NCI-H460 (cell line): ENCODE measurements at regions not wholly inside any gene's neighbourhood (a gene's known extent, or its start where the extent isn't known, plus 50 kb on each side); places are given as distances from the start of the nearest gene placed in this dataset.

Source experiments
- DNase-seq: peaks from one replicate; pipeline ENCODE4 v3.0.0-alpha.2; 2016; ENCODE audit warnings: low read depth; ENCODE audit errors: extremely low read depth

GRCh38 chr2:138103156-138103555 is 138.9 kb downstream of the HNMT start:
- no peak for DNase-seq

GRCh38 chr2:138104071-138104470 is 139.8 kb downstream of the HNMT start:
- DNase-seq: no peak

GRCh38 chr2:138105358-138105757 is 141.1 kb downstream of the HNMT start:
- DNase-seq: no peak

- no peak for DNase-seq
Observed at GRCh38 chr2:138106606-138107005, 142.3 kb downstream of the HNMT start.

- DNase-seq: peak; percentile 26
Observed at GRCh38 chr2:138107288-138107687, 143.0 kb downstream of the HNMT start.

- no peak for DNase-seq
Observed at GRCh38 chr2:138110453-138111083, 146.3 kb downstream of the HNMT start.

GRCh38 chr2:138112536-138112935 is 148.3 kb downstream of the HNMT start:
- DNase-seq: no peak

- no peak for DNase-seq
Observed at GRCh38 chr2:138113871-138114525, 149.7 kb downstream of the HNMT start.

GRCh38 chr2:138115666-138116065 is 151.4 kb downstream of the HNMT start:
- no peak for DNase-seq

GRCh38 chr2:138116456-138116855 is 152.2 kb downstream of the HNMT start:
- no peak for DNase-seq

GRCh38 chr2:138121666-138122661 is 157.7 kb downstream of the HNMT start:
- no peak for DNase-seq

GRCh38 chr2:138122891-138123290 is 158.6 kb downstream of the HNMT start:
- DNase-seq: no peak

- no peak for DNase-seq
Observed at GRCh38 chr2:138123741-138124140, 159.5 kb downstream of the HNMT start.

GRCh38 chr2:138124521-138124920 is 160.2 kb downstream of the HNMT start:
- DNase-seq: no peak

GRCh38 chr2:138125306-138126288 is 161.3 kb downstream of the HNMT start:
- no peak for DNase-seq

GRCh38 chr2:138132108-138132507 is 167.8 kb downstream of the HNMT start:
- DNase-seq: no peak

- DNase-seq: no peak
Observed at GRCh38 chr2:138137949-138138348, 173.7 kb downstream of the HNMT start.

- no peak for DNase-seq
Observed at GRCh38 chr2:138147796-138148195, 183.5 kb downstream of the HNMT start.

GRCh38 chr2:138155304-138155703 is 191.0 kb downstream of the HNMT start:
- no peak for DNase-seq

- no peak for DNase-seq
Observed at GRCh38 chr2:138157372-138157771, 193.1 kb downstream of the HNMT start.
